B cell (primary cell): ENCODE measurements at regions not wholly inside any gene's neighbourhood (a gene's known extent, or its start where the extent isn't known, plus 50 kb on each side); places are given as distances from the start of the nearest gene placed in this dataset.

Source experiments
- ATAC-seq: fragments of 200-7000 bp; cut with Tn5 transposase; one replicate; pipeline ENCODE4 v1.10.0; 2021; ENCODE audit warnings: low read depth, mild to moderate bottlenecking, moderate number of reproducible peaks, moderate library complexity
- CTCF ChIA-PET: fragments of 350-600 bp; sonication (Branson Sonifier 250); formaldehyde crosslinking; loops from one replicate; lab custom pipeline; 2021; ENCODE audit warnings: antibody characterized with exemption, inconsistent platforms; lab: Charles Lee
- POLR2A ChIA-PET: fragments of 350-600 bp; sonication (Branson Sonifier 250); formaldehyde crosslinking; loops from one replicate; lab custom pipeline; 2021; ENCODE audit warnings: antibody characterized with exemption; lab: Charles Lee
- DNase-seq: peaks from one replicate; pipeline ENCODE4 v3.0.0; 2013
- H2AFZ ChIP-seq: 2 replicates; pipeline ENCODE4 v1.6.1; 2012; ENCODE audit warnings: mild to moderate bottlenecking, low read depth, low read length; ENCODE audit not compliant: insufficient read depth, poor library complexity, severe bottlenecking
- H3K27ac ChIP-seq, 2 donors: 1 replicate in 1 of 2; 2 replicates in 1 of 2; pipeline ENCODE4 v1.5.1; 2012 to 2013; ENCODE audit warnings: low read length in 2 of 2, mild to moderate bottlenecking in 2 of 2, moderate library complexity in 1 of 2
- H3K27me3 ChIP-seq, 4 experiments: fragments of 200-600 bp in 1 of 4; sonication (generic) in 1 of 4; replicated peaks in 1 of 4; 1 replicate in 2 of 4; 2 replicates in 2 of 4; pipeline versions ENCODE4 v1.6.1 to v1.7.0; 2013 to 2016; ENCODE audit warnings: low read length in 3 of 4, mild to moderate bottlenecking in 2 of 4, mixed read lengths in 1 of 4, moderate library complexity in 1 of 4; ENCODE audit not compliant: insufficient read depth in 4 of 4, control insufficient read depth in 3 of 4; ENCODE audit errors: control extremely low read depth in 1 of 4
- H3K36me3 ChIP-seq, 2 experiments: replicated peaks in 1 of 2; 1 replicate in 1 of 2; 2 replicates in 1 of 2; pipeline versions ENCODE4 v1.6.1 to v1.7.1; 2013; ENCODE audit warnings: low read length in 1 of 2; ENCODE audit not compliant: insufficient read depth in 2 of 2, control insufficient read depth in 1 of 2; ENCODE audit errors: control extremely low read depth in 1 of 2, extremely low read depth in 1 of 2
- H3K4me1 ChIP-seq, 2 donors: fragments of 200-600 bp in 1 of 2; sonication (generic) in 1 of 2; 1 replicate in 1 of 2; 2 replicates in 1 of 2; pipeline versions ENCODE4 v1.5.1 to v1.6.1; 2013 to 2017; ENCODE audit warnings: low read length in 2 of 2; ENCODE audit not compliant: control insufficient read depth in 2 of 2, insufficient read depth in 2 of 2
- H3K4me2 ChIP-seq: replicated peaks from 2 replicates; pipeline ENCODE3; 2012; ENCODE audit warnings: mild to moderate bottlenecking, low read depth, low read length; ENCODE audit not compliant: poor library complexity, severe bottlenecking
- H3K4me3 ChIP-seq, 5 experiments: fragments of 200-600 bp in 1 of 5; sonication (generic) in 1 of 5; 1 replicate in 3 of 5; 2 replicates in 2 of 5; pipeline versions ENCODE4 v1.5.1 to v1.7.0; 2011 to 2016; ENCODE audit warnings: low read length in 4 of 5, mild to moderate bottlenecking in 4 of 5, low read depth in 2 of 5, control low read depth in 1 of 5, moderate library complexity in 1 of 5; ENCODE audit not compliant: insufficient read depth in 1 of 5; ENCODE audit errors: control extremely low read depth in 1 of 5, extremely low read depth in 1 of 5
- H3K79me2 ChIP-seq: fragments of 200-600 bp; sonication (generic); one replicate; pipeline ENCODE4 v1.6.0; 2016; ENCODE audit warnings: low read length; ENCODE audit not compliant: control insufficient read depth, insufficient read depth
- H3K9ac ChIP-seq: fragments of 200-600 bp; sonication (generic); 2 replicates; pipeline ENCODE4 v1.6.1; 2017; ENCODE audit warnings: mild to moderate bottlenecking, low read length, moderate library complexity
- H3K9me3 ChIP-seq, 3 donors: one replicate each; pipeline versions ENCODE4 v1.6.1 to v1.7.1; 2013; ENCODE audit warnings: low read length in 2 of 3; ENCODE audit not compliant: control insufficient read depth in 2 of 3, insufficient read depth in 1 of 3; ENCODE audit errors: control extremely low read depth in 1 of 3
- H4K20me1 ChIP-seq: 2 replicates; pipeline ENCODE4 v1.6.0; 2012; ENCODE audit warnings: mild to moderate bottlenecking, low read length; ENCODE audit not compliant: insufficient read depth, control insufficient read depth, poor library complexity, severe bottlenecking
- H3K27ac Mint-ChIP-seq: one replicate; pipeline ENCODE4 v1.8.0; 2021; ENCODE audit warnings: mixed read lengths
- H3K27me3 Mint-ChIP-seq: one replicate; pipeline ENCODE4 v1.8.0; 2021; ENCODE audit warnings: mixed read lengths
- H3K4me1 Mint-ChIP-seq: one replicate; pipeline ENCODE4 v1.8.0; 2021; ENCODE audit warnings: mixed read lengths
- H3K4me3 Mint-ChIP-seq: one replicate; pipeline ENCODE4 v1.8.0; 2021; ENCODE audit warnings: mixed read lengths
- H3K9me3 Mint-ChIP-seq: one replicate; pipeline ENCODE4 v1.8.0; 2022; ENCODE audit warnings: mixed read lengths; ENCODE audit not compliant: insufficient read depth
- EZH2 ChIP-seq: IDR thresholded peaks from 2 replicates; pipeline ENCODE4 v1.6.1; 2012; ENCODE audit warnings: borderline replicate concordance, low read depth, mild to moderate bottlenecking, moderate library complexity, low read length; ENCODE audit not compliant: insufficient read depth, poor library complexity, severe bottlenecking
- WGBS: methylation state at CpG from one replicate; pipeline ENCODE4 v1.1.5; 2013; ENCODE audit warnings: missing lambda C conversion rate; ENCODE audit not compliant: insufficient coverage; 5-methylcytosine and 5-hydroxymethylcytosine counted together
- intact Hi-C: fragments of 100-400 bp; cut with micrococcal nuclease; formaldehyde crosslinking; loops from one replicate; pipeline ENCODE4 v1.10.0; 2022
- TF ChIP-seq, protein P1 (sequence below): fragments of 200-600 bp; IDR thresholded peaks from one replicate; pipeline ENCODE4 v1.8.0; 2022; ENCODE audit warnings: antibody characterized with exemption, mild to moderate bottlenecking

GRCh38 chr4:19575924-19576323 is 675.8 kb upstream of the SLIT2 start:
- ChIA-PET POLR2A (no interaction called here), CTCF (no interaction called here)
- 68% methylated on average over 5 of the region's 5 CpGs for WGBS
- Histone ChIP-seq H3K9ac (no peak overlapping the region), H3K36me3 (no peaks in the 10 kb centered on the region), H3K4me1 (no peaks in the 10 kb centered on the region), H3K9me3 (peaks cover 0 to 4% (median 0%) of the 10 kb centered on the region in 3 donors), H3K4me2 (no peak overlapping the region), H4K20me1 (no peaks in the 10 kb centered on the region), H3K4me3 (no peak overlapping the region), H2AFZ (no peak overlapping the region), H3K27ac (no peak overlapping the region), H3K79me2 (no peaks in the 10 kb centered on the region), H3K27me3 (no peaks in the 10 kb centered on the region)
- Mint-ChIP-seq H3K4me3 (no peak overlapping the region), H3K27ac (no peak overlapping the region), H3K4me1 (peaks cover 4% of the 10 kb centered on the region), H3K9me3 (peaks cover 9% of the 10 kb centered on the region), H3K27me3 (no peaks in the 10 kb centered on the region)
- intact Hi-C loops: no loop called here
- DNase-seq (peak; percentile 2), ATAC-seq (no peak)
- TF ChIP-seq, protein P1, sequence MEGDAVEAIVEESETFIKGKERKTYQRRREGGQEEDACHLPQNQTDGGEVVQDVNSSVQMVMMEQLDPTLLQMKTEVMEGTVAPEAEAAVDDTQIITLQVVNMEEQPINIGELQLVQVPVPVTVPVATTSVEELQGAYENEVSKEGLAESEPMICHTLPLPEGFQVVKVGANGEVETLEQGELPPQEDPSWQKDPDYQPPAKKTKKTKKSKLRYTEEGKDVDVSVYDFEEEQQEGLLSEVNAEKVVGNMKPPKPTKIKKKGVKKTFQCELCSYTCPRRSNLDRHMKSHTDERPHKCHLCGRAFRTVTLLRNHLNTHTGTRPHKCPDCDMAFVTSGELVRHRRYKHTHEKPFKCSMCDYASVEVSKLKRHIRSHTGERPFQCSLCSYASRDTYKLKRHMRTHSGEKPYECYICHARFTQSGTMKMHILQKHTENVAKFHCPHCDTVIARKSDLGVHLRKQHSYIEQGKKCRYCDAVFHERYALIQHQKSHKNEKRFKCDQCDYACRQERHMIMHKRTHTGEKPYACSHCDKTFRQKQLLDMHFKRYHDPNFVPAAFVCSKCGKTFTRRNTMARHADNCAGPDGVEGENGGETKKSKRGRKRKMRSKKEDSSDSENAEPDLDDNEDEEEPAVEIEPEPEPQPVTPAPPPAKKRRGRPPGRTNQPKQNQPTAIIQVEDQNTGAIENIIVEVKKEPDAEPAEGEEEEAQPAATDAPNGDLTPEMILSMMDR: no peak
- no peak for TF ChIP-seq EZH2

DNA sequence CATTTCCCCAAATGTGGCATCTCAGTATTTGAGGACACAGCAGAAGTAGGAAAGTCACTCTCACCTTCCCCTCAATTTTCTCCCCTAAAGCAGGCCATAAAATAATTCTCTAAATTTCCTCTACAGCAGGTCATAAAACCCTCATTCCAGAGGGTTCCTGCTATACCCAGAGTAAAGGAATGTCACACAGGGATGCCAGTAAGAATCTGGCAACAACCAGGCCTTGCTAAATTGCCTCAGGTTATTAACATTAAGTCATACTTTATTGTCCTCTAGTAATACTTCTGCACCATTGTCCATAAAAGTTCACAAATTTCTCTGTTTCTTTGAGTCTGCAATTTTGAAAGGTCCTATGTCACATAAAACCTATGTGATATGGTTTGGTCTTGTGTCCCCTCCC is 685.7 kb upstream of the SLIT2 start:
- no peak for DNase-seq
- POLR2A ChIA-PET: no interaction called here
- no peaks in the 10 kb centered on the region for H3K36me3 ChIP-seq
- no peaks in the 10 kb centered on the region for H3K4me1 ChIP-seq
- H2AFZ ChIP-seq: no peak overlapping the region
- H3K79me2 ChIP-seq: no peaks in the 10 kb centered on the region
- no peaks in the 10 kb centered on the region for H3K4me1 Mint-ChIP-seq
- no peaks in the 10 kb centered on the region for H3K9me3 ChIP-seq
- no peak for ATAC-seq
- H3K4me3 Mint-ChIP-seq: no peak overlapping the region
- no peaks in the 10 kb centered on the region for H3K27me3 ChIP-seq
- no peaks in the 10 kb centered on the region for H4K20me1 ChIP-seq
- H3K27ac ChIP-seq: no peak overlapping the region
- no peaks in the 10 kb centered on the region for H3K27me3 Mint-ChIP-seq
- no peak overlapping the region for H3K9ac ChIP-seq
- H3K4me2 ChIP-seq: no peak overlapping the region
- TF ChIP-seq, protein P1: no peak
- TF ChIP-seq EZH2: no peak
- CTCF ChIA-PET: no interaction called here
- H3K27ac Mint-ChIP-seq: no peak overlapping the region
- intact Hi-C loops: no loop called here
- peaks cover 4% of the 10 kb centered on the region for H3K9me3 Mint-ChIP-seq
- no peak overlapping the region for H3K4me3 ChIP-seq
